Germinal center (tissue), 1 donor: ENCODE measurements at regions not wholly inside any gene's neighbourhood (a gene's known extent, or its start where the extent isn't known, plus 50 kb on each side); places are given as distances from the start of the nearest gene placed in this dataset.
"Not testable (repeated sequence)": the region's sequence is repeated elsewhere in the genome, so short reads cannot be mapped to it uniquely, and the experiment has no call there.

Source experiments
- DNase-seq: peaks from one replicate; pipeline ENCODE4 v3.0.0; 2012; ENCODE audit warnings: mixed read lengths, low spot score

GRCh38 chr1:65590279-65590678 lies 169.8 kb downstream of the LEPR start:
- DNase-seq = no peak

GRCh38 chr1:65593516-65593915 lies 173.0 kb downstream of the LEPR start:
- DNase-seq = no peak

- no peak for DNase-seq
These were observed 175.3 kb downstream of the LEPR start for GRCh38 chr1:65595724-65596123.

- no peak for DNase-seq
These were observed 176.3 kb downstream of the LEPR start for GRCh38 chr1:65596768-65597167.

GRCh38 chr1:65605621-65606020 lies 185.2 kb downstream of the LEPR start:
- DNase-seq = no peak

GRCh38 chr1:65606426-65606825 lies 186.0 kb downstream of the LEPR start:
- no peak for DNase-seq

GRCh38 chr1:65613884-65614283 lies 178.8 kb upstream of the PDE4B start:
- DNase-seq = no peak

GRCh38 chr1:65615859-65616258 lies 176.8 kb upstream of the PDE4B start:
- no peak for DNase-seq

- not testable (repeated sequence) for DNase-seq
These were observed 171.0 kb upstream of the PDE4B start for GRCh38 chr1:65621721-65622120.

GRCh38 chr1:65623895-65624294 lies 168.8 kb upstream of the PDE4B start:
- no peak for DNase-seq

GRCh38 chr1:65625528-65625927 lies 167.2 kb upstream of the PDE4B start:
- no peak for DNase-seq

GRCh38 chr1:65626003-65626402 lies 166.7 kb upstream of the PDE4B start:
- DNase-seq = no peak

GRCh38 chr1:65629788-65630187 lies 162.9 kb upstream of the PDE4B start:
- DNase-seq = no peak

- DNase-seq = no peak
These were observed 161.8 kb upstream of the PDE4B start for GRCh38 chr1:65630855-65631254.

GRCh38 chr1:65632235-65632634 lies 160.5 kb upstream of the PDE4B start:
- DNase-seq = no peak

- no peak for DNase-seq
These were observed 152.6 kb upstream of the PDE4B start for GRCh38 chr1:65640046-65640445.

- DNase-seq = not testable (repeated sequence)
These were observed 143.5 kb upstream of the PDE4B start for GRCh38 chr1:65649185-65649584.

GRCh38 chr1:65650682-65651081 lies 142.0 kb upstream of the PDE4B start:
- no peak for DNase-seq

GRCh38 chr1:65654526-65654925 lies 138.2 kb upstream of the PDE4B start:
- DNase-seq = not testable (repeated sequence)

GRCh38 chr1:65657609-65658008 lies 135.1 kb upstream of the PDE4B start:
- not testable (repeated sequence) for DNase-seq

- DNase-seq = no peak
These were observed 134.6 kb upstream of the PDE4B start for GRCh38 chr1:65658122-65658521.

- DNase-seq = no peak
These were observed 124.3 kb upstream of the PDE4B start for GRCh38 chr1:65668368-65668767.

GRCh38 chr1:65670518-65670917 lies 122.2 kb upstream of the PDE4B start:
- DNase-seq = no peak

- DNase-seq = no peak
These were observed 118.2 kb upstream of the PDE4B start for GRCh38 chr1:65674522-65674921.

- no peak for DNase-seq
These were observed 112.9 kb upstream of the PDE4B start for GRCh38 chr1:65679773-65680172.
